Keratinocyte (primary cell): ENCODE measurements at regions not wholly inside any gene's neighbourhood (a gene's known extent, or its start where the extent isn't known, plus 50 kb on each side); places are given as distances from the start of the nearest gene placed in this dataset.

Experiments
- CTCF ChIP-seq, 3 experiments: IDR thresholded peaks in 1 of 3; conservative IDR thresholded peaks in 1 of 3; optimal IDR thresholded peaks in 1 of 3; 2 replicates in 2 of 3; 3 replicates in 1 of 3; pipeline versions ENCODE3 to v1.5.1; 2011; ENCODE audit warnings: low read length in 3 of 3, mild to moderate bottlenecking in 3 of 3, moderate library complexity in 2 of 3, control low read depth in 1 of 3, inconsistent platforms in 1 of 3; ENCODE audit not compliant: insufficient read depth in 2 of 3; ENCODE audit errors: extremely low read depth in 1 of 3
- EZH2 ChIP-seq: IDR thresholded peaks from one replicate; pipeline ENCODE4 v1.6.1; 2012; ENCODE audit warnings: inconsistent platforms, mild to moderate bottlenecking, low read length, moderate library complexity

- no peak for TF ChIP-seq CTCF (optimal IDR thresholded peaks at IDR 0.05 in 1 of 3, IDR thresholded peaks at IDR 0.05 in 1 of 3, conservative IDR thresholded peaks at IDR 0.05 in 1 of 3; ENCODE audit: extremely low read depth in 1 of 3, insufficient read depth in 2 of 3, low read length in 3 of 3)
- no peak for TF ChIP-seq EZH2
Observed at GRCh38 chr2:238567996-238568395, 141.3 kb downstream of the ASB1 start.
